Epithelial cell of esophagus (primary cell): ENCODE measurements at regions not wholly inside any gene's neighbourhood (a gene's known extent, or its start where the extent isn't known, plus 50 kb on each side); places are given as distances from the start of the nearest gene placed in this dataset.

Experiments used
- DNase-seq: peaks from one replicate; pipeline ENCODE4 v3.0.0; 2010; ENCODE audit warnings: low read depth
- H3K4me3 ChIP-seq: 2 replicates; pipeline ENCODE4 v1.5.1; 2011; ENCODE audit warnings: mild to moderate bottlenecking, low read length, control low read depth
- CTCF ChIP-seq: IDR thresholded peaks from 2 replicates; pipeline ENCODE4 v1.5.1; 2011; ENCODE audit warnings: low read depth, mild to moderate bottlenecking, low read length, control low read depth, inconsistent platforms; ENCODE audit not compliant: insufficient read depth; ENCODE audit errors: missing control alignments

GRCh38 chr19:34824686-34825085 lies 51.7 kb upstream of the ZNF599 start:
- no peak overlapping the region for H3K4me3 ChIP-seq
- DNase-seq = no peak
- no peak for TF ChIP-seq CTCF
